ENCODE measurements at regions not wholly inside any gene's neighbourhood (a gene's known extent, or its start where the extent isn't known, plus 50 kb on each side); places are given as distances from the start of the nearest gene placed in this dataset.

- TF ChIP-seq JUND (IDR thresholded peaks at IDR 0.05) (no peak), RAD21 (IDR thresholded peaks at IDR 0.05) (no peak), REST (IDR thresholded peaks at IDR 0.05) (no peak), CTCF (IDR thresholded peaks at IDR 0.05; ENCODE audit: low read depth, low read length, missing input control) (no peak), TAF1 (conservative IDR thresholded peaks at IDR 0.05) (no peak), RXRA (IDR thresholded peaks at IDR 0.05) (no peak)
- TF ChIP-seq, protein P1, sequence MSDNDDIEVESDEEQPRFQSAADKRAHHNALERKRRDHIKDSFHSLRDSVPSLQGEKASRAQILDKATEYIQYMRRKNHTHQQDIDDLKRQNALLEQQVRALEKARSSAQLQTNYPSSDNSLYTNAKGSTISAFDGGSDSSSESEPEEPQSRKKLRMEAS (IDR thresholded peaks at IDR 0.05), result no peak
- TF ChIP-seq, protein P2, sequence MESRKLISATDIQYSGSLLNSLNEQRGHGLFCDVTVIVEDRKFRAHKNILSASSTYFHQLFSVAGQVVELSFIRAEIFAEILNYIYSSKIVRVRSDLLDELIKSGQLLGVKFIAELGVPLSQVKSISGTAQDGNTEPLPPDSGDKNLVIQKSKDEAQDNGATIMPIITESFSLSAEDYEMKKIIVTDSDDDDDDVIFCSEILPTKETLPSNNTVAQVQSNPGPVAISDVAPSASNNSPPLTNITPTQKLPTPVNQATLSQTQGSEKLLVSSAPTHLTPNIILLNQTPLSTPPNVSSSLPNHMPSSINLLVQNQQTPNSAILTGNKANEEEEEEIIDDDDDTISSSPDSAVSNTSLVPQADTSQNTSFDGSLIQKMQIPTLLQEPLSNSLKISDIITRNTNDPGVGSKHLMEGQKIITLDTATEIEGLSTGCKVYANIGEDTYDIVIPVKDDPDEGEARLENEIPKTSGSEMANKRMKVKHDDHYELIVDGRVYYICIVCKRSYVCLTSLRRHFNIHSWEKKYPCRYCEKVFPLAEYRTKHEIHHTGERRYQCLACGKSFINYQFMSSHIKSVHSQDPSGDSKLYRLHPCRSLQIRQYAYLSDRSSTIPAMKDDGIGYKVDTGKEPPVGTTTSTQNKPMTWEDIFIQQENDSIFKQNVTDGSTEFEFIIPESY (IDR thresholded peaks at IDR 0.05), result no peak
Observed at GRCh38 chr7:120190109-120190508, 82.9 kb upstream of the KCND2 start.

Data from liver (tissue), 3 donors.